ENCODE measurements at regions not wholly inside any gene's neighbourhood (a gene's known extent, or its start where the extent isn't known, plus 50 kb on each side); places are given as distances from the start of the nearest gene placed in this dataset.

DNA sequence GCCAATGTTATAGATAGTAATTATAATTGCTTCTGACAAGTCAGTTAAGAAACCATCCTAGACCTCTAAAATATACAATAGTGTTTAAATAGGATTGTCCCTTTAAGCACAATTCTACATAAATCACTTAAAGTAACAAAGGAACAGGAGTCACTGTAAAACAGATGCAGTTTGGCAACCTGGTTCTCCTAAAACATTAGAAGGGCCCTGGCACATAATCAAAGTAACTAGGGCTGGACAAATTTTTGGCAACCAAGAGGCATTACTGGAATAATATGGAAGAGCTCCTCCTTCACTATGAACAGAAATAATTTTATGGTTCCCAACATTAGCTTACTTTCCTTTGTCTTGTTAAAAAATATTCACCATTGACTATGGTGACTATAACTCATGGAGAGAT, 75.0 kb upstream of the CCDC160 start:
- H3K4me3 ChIP-seq (replicated peaks; ENCODE audit: insufficient read depth, low read length), result no peak overlapping the region
- no peak overlapping the region for H3K27ac ChIP-seq (replicated peaks)
- TF ChIP-seq SPI1 (IDR thresholded peaks at IDR 0.05; ENCODE audit: borderline replicate concordance, low read depth) (no peak), REST (IDR thresholded peaks at IDR 0.05; ENCODE audit: insufficient replicate concordance, low read depth) (no peak), POLR2AphosphoS5 (IDR thresholded peaks at IDR 0.05; ENCODE audit: low read depth) (no peak), GABPA (IDR thresholded peaks at IDR 0.05; ENCODE audit: low read depth) (no peak)
- TF ChIP-seq, protein P1, sequence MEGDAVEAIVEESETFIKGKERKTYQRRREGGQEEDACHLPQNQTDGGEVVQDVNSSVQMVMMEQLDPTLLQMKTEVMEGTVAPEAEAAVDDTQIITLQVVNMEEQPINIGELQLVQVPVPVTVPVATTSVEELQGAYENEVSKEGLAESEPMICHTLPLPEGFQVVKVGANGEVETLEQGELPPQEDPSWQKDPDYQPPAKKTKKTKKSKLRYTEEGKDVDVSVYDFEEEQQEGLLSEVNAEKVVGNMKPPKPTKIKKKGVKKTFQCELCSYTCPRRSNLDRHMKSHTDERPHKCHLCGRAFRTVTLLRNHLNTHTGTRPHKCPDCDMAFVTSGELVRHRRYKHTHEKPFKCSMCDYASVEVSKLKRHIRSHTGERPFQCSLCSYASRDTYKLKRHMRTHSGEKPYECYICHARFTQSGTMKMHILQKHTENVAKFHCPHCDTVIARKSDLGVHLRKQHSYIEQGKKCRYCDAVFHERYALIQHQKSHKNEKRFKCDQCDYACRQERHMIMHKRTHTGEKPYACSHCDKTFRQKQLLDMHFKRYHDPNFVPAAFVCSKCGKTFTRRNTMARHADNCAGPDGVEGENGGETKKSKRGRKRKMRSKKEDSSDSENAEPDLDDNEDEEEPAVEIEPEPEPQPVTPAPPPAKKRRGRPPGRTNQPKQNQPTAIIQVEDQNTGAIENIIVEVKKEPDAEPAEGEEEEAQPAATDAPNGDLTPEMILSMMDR (IDR thresholded peaks at IDR 0.05; ENCODE audit: insufficient read depth, low read length), result no peak
- no peaks in the 10 kb centered on the region for H3K27me3 ChIP-seq (ENCODE audit: insufficient read depth, poor library complexity, severe bottlenecking)
- no peak for DNase-seq (ENCODE audit: low read depth in 1 of 2, low spot score in 1 of 2)

DNA sequence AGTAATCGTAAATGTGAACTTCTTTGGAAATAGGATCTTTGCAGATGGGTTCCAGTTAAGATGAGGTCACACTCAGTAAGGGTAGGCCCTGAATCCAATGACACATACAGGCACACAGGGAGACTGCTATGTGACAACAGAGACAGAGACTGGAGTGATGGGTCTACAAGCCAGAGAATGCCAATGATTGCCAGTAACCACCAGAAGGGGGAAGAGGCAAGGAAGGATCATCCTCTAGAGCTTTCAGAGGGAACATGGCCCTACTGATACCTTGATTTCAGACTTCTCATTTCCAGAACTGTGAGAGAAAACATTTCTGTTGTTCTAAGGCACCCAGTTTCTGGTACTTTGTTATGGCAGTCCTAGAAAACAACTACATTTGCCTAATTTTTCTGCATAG, 73.1 kb upstream of the CCDC160 start:
- no peaks in the 10 kb centered on the region for H3K27me3 ChIP-seq (ENCODE audit: insufficient read depth, poor library complexity, severe bottlenecking)
- no peak for TF ChIP-seq SPI1 (IDR thresholded peaks at IDR 0.05; ENCODE audit: borderline replicate concordance, low read depth)
- no peak for TF ChIP-seq POLR2AphosphoS5 (IDR thresholded peaks at IDR 0.05; ENCODE audit: low read depth)
- no peak for TF ChIP-seq REST (IDR thresholded peaks at IDR 0.05; ENCODE audit: insufficient replicate concordance, low read depth)
- TF ChIP-seq, protein P1 (IDR thresholded peaks at IDR 0.05; ENCODE audit: insufficient read depth, low read length), result no peak
- no peak for TF ChIP-seq GABPA (IDR thresholded peaks at IDR 0.05; ENCODE audit: low read depth)
- H3K27ac ChIP-seq (replicated peaks), result no peak overlapping the region
- no peak overlapping the region for H3K4me3 ChIP-seq (replicated peaks; ENCODE audit: insufficient read depth, low read length)
- DNase-seq (ENCODE audit: low read depth in 1 of 2, low spot score in 1 of 2), result no peak

- no peak for TF ChIP-seq POLR2AphosphoS5 (IDR thresholded peaks at IDR 0.05; ENCODE audit: low read depth)
- TF ChIP-seq GABPA (IDR thresholded peaks at IDR 0.05; ENCODE audit: low read depth), result no peak
- no peak for TF ChIP-seq SPI1 (IDR thresholded peaks at IDR 0.05; ENCODE audit: borderline replicate concordance, low read depth)
- TF ChIP-seq REST (IDR thresholded peaks at IDR 0.05; ENCODE audit: insufficient replicate concordance, low read depth), result no peak
- Histone ChIP-seq H3K27ac (replicated peaks) (no peak overlapping the region), H3K27me3 (ENCODE audit: insufficient read depth, poor library complexity, severe bottlenecking) (peaks cover 10% of the 10 kb centered on the region), H3K4me3 (replicated peaks; ENCODE audit: insufficient read depth, low read length) (no peak overlapping the region)
- DNase-seq (ENCODE audit: low read depth in 1 of 2, low spot score in 1 of 2), result no peak
Observed at GRCh38 chrX:134167591-134168203, 69.3 kb upstream of the CCDC160 start.

Data from HL-60 (cell line).